ENCODE measurements at regions not wholly inside any gene's neighbourhood (a gene's known extent, or its start where the extent isn't known, plus 50 kb on each side); places are given as distances from the start of the nearest gene placed in this dataset.
"Not testable (repeated sequence)": the region's sequence is repeated elsewhere in the genome, so short reads cannot be mapped to it uniquely, and the experiment has no call there.

DNA sequence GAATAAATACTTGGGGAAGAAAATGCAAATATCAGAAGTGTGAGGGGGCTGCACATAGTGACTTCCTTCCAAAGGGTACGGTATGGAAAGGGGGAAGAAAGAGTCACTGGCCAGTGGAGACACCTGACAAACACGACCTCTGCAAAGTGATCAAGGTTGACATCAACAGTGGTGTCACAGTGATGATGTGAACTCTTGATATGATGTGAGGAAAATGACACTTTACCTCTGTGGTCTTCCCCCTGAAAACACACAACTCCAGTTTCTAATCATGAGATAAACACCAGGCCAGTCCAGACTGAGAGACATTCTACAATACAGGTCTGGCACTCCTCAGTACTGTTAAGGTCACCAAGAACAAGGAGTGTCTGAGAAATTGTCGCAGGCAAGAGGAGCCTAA is 169.7 kb downstream of the BUB3 start:
- no peak for DNase-seq

DNA sequence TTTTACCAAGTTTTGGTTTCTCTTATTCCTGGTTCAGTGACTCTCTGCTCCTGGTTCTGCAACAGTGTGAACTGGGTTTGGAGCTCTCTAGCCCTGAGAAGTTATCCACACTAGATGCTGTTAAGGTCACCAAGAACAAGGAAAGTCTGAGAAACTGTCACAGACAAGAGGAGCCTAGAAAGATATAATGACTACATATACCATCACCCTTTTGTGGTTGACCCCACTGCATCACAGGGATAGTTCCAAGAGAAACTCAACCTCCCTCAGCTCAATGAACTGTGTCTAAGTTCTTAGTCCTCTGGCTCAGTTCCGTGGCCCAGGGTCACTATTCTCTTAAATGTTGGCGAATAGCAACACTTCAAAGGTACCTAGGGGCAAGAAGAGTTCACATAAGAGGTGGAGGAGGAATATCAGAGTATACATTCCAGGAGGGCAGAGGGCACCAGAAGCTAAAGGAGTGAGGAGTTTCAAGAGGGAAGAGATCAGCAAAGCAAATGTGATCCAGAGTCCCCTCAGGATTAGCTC is 171.5 kb downstream of the BUB3 start:
- DNase-seq, result no peak

DNA sequence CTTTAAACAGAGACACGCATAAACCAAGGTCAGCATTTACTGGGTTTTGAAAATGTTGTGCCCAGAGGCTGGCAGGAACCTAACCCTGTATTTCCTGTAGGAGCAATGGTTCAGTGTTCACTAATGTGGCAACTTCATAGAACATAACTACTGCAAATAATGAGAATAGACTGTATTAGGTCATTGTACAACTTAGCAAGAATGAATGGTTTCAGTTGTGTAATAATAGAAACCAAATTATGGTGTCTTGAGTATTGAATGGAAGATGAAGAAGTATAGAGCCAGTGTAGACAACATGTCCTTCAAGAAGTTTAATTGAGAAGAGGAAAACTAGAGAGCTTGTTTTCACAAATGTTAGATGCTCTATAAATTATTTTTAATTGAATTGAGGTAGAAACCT is 172.5 kb downstream of the BUB3 start:
- DNase-seq, result no peak

DNA sequence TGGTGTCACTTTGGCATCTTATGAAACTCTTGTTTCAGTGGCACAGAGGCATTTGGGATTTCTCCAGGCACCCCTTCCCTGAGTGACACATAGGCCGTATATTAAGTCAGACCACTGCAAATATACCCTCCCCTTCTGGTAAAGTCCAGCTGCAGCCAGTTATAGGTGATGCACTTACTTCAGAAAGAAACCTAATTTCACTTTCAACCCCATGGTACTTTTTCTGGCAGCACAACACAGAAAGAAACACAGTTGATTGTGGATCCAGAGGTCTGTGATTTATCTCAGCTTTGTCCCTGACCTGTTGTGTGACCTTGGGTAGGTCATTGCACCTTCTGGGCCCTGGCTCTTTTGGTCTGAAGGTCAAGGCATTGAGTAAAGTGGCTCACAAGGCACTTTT is 173.2 kb downstream of the BUB3 start:
- DNase-seq, result no peak

DNA sequence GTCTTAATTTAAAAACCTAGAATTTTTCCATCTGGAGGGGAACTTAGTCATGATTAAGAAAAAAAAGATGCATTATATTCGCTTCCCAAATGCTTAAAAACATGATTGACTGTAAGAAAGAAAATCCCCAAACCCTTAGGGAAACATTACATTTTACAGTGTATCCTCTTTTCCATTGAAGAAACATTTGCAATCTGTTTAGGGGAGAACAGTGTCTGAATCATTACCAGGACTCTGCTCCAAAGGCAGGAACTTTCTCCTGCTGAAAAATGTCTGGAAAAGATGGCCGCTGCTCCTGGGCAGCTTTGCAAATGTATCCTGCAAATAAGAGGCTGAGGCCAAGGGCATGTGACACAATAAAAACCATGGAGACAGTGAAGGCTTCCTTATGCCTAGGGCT is 173.7 kb downstream of the BUB3 start:
- DNase-seq, result no peak

DNA sequence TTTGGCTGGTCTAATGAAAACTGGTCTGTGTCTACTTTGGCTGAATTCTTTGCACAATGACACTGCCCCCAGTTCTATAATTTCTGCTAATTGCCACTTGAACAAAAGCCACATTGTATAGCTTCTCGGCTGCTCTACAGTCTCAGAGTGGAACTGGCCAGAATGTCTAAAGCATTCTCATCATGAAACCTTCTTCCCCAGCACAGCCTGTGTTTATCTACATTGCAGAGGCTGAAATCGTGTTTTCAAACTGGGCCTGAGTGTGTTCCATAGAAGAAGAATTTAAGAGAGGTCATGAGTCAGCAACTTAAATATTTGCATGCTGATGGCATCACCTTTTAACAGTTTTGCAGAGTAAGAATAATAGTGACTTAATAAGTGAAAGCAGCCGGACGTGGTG is 177.2 kb downstream of the BUB3 start:
- DNase-seq, result no peak

DNA sequence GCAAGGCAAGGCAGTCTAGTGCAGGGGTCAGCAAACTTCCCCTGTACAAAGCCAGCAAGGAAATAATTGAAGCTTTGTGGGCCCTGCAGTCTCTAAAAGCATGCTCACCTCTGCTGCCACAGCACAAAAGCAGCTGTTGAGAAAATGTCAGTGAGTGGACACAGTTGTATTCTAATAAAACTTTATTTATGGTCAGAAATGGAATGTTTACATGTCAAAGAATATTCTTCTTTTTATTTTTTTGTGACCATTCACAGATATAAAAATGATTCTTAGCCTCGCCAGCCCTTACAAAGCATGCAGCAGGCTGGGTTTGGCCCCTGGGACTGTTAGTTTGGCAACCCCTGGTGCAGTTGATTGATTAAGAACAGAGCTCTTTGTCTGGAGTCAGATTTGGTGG is 192.4 kb downstream of the BUB3 start:
- no peak for DNase-seq

DNA sequence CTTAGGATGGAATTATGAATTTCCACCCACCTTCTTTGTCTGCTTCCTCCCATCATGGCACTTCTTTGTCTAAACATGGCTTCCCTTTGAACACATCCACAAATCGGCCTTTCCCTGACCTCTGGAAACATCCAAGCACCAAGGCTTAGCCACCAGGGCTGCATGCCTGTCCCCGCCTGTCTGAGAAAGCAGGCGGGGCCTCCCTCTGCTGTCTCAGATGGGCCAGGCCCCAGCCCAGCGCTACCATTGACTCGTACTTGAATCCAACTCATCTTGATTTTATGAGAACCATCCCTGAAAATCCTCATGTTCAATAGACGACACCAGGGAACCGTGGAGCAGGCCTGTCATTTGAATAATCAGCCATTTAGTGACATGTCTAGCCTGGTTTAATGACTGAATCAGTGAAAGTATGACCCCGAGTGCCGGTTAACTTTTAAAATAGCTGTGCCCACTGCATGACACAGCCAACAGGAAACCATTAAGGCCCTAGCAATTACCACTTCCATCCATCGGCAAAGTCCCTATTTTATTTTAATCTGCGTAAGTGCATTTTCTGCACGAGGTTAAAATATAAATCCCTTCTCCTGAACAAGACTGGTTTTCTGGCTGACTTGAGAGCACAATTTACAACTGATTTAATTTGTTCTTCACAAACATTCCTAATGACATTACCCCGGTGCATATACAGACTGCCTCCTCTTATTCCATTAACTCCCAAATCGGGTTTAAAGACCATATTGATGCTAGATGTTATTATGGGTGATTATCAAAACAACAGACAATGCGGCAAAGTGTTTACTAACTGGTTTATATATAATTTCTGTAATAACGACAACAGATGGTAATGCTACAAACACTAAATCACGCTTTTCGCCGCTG is 194.7 kb downstream of the BUB3 start:
- DNase-seq, result no peak

DNA sequence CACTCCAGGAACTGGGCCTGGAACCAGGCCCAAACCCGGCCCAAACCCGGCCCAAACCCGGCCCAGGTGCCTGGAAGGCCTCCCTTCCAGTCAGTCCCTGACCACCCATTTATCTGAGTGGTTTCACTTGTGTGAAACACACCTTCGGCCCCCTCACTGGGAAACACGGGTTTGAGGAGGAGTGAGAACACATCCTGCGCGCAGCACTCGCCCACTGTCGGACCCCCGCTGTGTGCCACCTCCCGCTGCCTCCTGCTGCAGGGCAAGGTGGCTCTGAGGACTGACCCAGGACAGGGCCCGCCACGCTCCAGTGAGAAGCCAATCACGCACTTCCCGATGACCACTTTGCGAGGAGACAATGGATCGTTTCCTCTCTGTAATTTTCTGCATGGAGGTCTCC is 197.5 kb downstream of the BUB3 start:
- DNase-seq, result no peak

DNA sequence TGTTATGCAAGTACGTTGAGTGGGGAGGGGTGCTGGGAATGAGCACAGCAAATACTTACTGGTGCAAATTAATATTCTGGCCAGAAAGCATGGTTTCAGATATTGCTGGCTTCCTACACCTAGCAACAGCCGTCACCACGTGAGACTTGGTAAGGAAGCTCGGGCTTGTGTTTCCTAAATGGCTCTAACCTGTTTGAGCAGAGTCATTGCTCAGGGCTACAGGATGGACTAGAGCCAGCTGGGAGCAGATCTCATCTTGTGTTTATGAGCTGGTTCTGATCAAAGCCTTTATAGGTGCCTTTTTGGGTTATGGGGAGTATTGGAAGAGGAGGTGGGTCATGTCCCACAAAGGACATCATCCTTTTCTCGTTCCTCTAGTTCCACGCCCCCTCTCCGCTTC is 200.3 kb downstream of the BUB3 start:
- no peak for DNase-seq

DNA sequence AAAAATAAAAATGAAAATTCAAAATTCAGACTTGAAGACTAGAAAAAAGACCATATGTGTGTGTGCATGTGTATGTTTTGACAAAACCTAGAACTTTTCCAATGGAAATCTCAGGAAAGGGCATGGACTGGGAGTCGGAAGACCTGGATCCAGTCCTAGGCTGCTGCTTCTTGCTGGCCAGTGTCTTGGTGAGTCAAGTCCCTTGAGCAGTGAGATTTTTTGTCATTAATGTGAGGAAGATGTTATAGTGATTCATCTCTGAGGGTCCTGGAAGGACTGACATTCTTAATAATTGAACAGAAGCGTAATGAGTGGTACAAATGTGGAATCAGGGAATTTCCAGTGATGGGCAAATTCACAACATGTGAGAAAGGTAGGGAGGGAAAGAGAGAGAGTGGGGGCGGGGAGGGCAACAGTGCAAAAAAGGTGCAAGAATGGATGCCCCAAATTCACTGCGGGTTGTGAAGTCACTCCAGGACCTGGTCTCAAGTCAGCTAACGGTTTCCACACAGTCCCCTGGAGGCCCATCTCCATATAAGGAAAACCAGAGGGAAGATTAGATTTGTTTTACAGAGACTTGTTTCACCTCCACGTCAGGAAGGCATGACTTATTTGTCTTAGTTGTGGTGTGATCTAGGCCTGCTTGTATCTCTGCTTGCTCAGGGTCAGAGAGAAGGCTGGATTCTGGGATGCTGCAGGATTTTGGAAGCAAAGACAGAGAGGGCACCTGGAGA is 201.7 kb downstream of the BUB3 start:
- DNase-seq, result no peak

DNA sequence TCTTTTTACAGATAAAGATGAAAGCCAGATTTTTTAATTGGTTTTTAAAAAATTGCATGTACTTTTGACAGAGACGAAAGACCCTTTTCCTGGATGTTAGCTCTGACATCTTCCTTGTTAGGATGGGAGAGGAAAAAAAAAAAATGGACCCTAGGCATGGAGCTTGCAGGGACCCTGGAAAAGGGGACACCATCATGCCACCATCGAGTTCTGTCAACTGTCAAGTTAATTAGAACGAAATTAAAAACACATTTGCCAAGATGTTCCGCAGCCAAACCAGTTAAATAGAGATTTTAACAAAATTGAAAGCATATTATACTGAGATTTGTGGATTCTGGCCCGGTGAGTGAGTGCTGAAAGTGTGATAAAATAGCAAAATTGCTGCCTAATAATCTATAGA is 202.6 kb downstream of the BUB3 start:
- DNase-seq, result no peak

DNA sequence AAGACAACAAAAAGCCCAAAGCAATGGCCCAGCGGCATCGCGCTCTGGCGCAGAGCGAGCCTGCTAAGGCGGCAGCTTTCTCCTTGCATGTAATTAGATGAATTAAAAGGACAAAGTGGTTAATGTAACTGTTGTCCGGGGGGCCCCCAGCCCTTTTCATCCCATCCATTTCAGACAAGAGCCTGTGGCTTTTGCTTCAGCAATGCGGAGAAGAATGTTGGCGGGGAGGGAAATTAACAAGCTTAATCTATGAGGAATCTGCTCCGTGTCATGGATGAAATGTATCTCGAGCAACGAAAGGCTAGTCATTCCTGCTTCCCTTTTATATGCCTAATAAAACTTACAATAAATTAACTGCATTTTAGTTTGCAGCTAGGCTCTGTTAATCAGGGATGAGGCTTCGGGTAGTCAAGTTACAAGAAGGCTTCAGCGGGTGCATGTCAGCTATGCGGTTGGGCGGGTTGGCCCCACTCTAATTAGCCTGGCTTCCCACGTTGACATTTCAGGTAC is 203.3 kb downstream of the BUB3 start:
- no peak for DNase-seq

DNA sequence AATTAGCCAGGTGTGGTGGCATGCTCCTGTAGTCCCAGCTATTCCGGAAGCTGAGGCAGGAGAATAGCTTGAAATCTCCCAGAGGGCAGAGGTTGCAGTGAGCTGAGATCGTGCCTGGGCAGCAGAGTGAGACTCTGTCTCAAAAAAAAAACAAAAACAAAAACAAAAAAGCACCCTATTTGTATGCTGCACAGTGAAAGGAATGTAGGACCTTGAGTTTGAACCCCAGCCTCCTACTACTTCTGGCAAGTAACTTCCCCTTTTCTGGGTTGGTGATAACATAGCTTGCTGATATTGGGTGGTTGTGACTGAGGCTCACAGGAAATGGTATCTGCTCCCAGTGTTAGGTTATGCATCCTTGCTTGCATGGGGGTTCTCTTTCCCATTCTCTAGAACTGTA is 205.3 kb downstream of the BUB3 start:
- no peak for DNase-seq

DNA sequence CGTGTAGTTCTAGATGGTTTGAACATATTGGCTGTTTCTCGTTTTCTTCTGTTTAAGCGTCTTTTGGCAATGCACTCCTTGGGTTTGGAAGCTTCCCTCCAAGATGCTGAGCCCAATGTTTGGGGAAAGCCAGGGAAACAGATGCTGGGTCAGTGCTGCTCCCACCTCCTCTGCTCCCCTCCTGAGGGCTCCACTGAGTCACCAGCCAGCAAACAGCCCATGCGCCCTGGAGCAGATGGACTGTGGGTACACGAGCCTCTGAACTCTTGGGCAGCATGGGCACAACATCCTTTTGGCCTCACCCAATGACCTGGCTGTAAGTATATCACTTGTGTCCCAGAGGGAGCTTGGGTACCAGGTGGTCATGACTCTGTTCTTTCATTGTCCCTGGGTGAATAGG is 207.6 kb downstream of the BUB3 start:
- no peak for DNase-seq

DNA sequence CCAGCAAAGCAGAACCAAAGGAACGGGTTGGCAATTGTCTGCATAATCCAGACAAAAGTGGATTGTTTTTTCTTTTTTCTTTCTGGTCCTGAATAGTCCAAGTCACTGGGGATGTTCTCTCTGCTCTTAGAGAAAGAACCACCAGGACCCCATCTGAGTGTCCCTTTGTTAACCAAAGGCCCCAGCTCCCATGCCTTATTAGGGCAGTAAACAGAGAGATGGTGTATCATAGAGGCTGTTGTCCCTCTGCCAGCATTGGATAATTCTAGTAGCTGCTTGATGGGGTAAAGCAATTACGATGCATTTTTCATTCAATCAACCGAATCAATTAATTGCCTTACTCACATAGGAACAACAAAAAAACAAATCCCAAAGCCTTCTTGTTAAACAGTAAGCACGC is 213.0 kb downstream of the BUB3 start:
- no peak for DNase-seq

DNA sequence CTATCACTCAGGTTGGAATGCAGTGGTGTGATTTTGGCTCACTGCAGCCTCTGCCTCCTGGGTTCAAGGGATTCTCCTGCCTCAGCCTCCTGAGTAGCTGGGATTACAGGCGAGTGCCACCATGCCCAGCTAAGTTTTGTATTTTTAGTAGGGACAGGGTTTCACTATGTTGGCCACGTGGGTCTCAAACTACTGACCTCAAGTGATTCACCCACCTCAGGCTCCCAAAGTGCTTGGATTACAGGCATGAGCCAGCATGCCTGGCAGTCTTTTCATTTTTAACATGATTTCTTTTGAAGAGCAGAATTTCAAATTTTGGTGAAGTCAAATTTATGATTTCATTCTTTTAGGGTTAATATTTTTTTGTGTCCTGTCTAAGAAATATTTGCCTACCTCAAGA is 217.4 kb downstream of the BUB3 start:
- DNase-seq, result not testable (repeated sequence)

DNA sequence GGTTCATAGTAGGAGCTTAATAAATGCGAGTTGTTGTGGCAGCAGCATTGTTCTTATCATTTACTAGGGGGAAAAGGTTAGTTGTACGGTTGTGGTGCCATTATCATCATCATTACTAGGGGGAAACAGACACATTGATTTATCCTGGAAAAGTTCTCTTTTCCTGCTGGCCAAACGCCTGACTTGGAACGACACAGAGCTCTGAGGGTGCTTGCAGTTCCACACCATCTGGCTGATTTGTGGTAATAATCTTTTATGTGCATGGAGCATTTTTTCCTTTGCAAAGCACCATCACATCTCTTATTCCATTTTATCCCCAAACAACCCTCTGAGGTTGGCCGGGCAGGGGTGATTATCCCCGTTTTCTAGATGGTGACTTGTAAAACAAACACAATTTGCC is 219.4 kb downstream of the BUB3 start:
- no peak for DNase-seq

DNA sequence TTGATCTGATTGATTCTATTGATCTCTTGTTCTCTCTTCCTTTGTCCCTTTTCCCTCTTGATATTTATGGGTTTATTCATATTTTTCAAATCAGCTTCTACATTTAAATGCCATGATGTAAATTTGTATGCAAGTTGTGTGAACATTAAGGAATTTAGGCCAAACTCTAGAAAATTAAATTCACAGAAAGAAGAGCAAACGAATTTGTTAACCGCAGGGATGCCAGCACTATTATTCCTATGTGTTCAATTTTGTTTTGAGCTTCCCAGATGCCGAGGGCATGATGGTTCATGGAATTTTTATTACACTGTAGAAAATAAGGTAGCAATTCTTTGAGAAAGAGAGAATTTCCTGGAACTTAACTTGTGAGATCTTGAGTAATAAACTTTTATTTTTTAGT is 220.9 kb downstream of the BUB3 start:
- no peak for DNase-seq

DNA sequence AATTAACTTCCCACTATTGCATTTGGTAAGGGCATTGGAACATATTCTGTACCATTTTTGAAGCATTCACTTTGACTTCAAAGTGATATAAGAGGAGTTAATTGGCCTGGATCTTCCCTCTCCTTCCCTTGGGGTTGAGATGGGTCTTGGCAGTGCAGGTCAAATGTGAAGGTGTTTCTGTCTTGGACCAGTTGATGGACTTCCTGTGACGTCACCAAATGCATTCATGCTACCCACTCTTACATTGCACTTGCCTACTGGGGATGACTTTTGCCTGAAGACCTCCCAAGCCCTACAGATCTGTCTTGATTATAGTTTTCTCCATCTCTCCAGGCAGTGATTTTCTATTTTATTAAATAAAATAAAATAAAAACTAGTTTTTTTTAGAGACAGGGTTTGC is 221.5 kb downstream of the BUB3 start:
- no peak for DNase-seq

DNA sequence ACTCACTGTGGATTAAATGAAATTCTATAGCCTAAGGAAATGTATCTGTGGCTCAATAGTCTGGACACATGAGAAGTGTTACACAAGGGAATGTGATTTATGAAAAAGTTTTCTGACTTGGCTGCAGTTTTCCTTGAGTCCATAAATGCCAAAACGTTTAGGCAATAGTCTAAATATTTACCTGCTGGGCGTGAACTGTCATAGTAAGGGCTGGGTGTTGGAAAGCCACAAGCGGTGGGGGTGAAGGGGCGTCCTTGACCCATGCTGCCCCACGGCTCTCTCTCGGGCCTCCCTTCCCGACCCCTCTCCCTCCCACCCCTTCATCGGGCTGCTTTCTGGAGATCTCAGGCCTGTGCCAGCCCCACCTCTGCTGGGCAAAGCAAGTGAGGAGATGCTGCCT is 223.7 kb downstream of the BUB3 start:
- DNase-seq, result no peak

DNA sequence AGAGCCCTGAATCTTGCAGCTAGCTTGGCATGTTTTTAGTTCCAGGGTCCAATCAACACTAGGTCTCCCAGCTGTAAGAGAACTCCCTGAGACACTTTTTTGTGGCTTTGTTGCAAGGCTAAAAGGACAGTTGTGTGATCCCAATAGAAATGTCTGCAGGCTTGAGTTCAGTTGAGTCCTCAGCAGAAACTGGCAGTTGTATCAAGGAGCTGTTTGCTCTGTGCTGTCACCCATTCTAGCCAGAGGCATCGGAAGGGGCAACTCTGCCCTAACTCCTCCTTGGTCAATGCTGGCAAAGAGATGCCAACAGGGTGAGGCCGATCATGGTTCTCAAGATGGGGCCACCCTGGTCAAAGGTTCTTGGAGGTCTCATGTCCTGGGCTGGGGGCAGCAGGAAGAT is 224.1 kb downstream of the BUB3 start:
- no peak for DNase-seq

DNA sequence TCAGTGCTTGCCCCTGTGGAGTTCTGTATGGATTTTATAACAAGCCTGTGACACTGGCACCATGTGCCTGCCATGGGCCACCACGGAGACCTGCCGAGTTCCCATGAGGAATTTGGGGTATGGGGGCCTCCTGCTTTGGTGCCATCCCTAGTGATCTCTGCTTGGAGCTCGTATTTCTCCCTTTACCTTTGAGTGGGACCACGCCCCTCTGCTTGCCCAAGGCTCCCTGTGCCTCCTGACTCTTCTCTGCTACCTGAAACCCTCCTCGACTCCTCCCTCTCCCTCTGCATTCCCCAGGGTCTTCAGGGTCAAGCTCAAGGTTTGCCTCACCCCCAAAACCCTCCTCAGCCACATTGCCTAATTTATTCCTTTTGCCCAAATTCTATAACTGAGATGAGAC is 225.0 kb downstream of the BUB3 start:
- DNase-seq, result no peak

DNA sequence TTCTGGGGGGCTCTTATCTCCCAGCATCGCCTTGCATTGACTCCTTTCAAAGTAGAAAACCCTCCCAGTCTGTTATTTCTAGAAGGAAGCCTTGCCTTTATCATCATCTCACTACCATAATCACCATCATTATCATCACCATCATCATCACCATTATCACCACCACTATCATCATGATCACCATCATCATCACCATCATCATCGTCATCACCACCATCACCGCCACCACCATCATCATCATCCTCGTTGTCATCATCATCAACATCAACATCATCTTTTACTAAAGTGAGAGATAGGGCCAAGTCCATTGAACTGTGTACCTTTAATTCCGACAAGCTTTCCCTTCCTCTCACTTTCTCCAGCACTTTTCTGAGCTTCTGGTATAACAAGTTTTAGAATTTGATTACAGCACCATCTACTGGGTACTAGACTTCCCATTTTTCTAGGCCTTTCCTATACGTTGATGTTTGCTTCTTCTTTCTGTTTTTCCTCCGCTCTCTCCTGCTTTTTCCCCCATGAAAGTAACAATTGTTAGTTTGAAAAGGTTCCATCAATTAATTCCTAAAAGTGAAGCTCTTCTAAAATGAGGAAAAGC is 226.4 kb downstream of the BUB3 start:
- no peak for DNase-seq

Data from activated CD4-positive, alpha-beta T cell treated with anti-CD3 and anti-CD28 coated beads for 4 hours (primary cell).